Hematopoietic multipotent progenitor cell (in vitro differentiated cells): ENCODE measurements at regions not wholly inside any gene's neighbourhood (a gene's known extent, or its start where the extent isn't known, plus 50 kb on each side); places are given as distances from the start of the nearest gene placed in this dataset.

Experiments used
- DNase-seq, 3 donors: peaks; one replicate each; pipeline ENCODE4 v3.0.0-alpha.2; 2011 to 2015; ENCODE audit warnings: low read depth in 2 of 3, low spot score in 2 of 3

GRCh38 chr7:67413670-67414069 is 417.0 kb downstream of the TYW1 start:
- DNase-seq, result no peak

- DNase-seq, result no peak
Observed at GRCh38 chr7:67414858-67415257, 418.2 kb downstream of the TYW1 start.

GRCh38 chr7:67422601-67423000 is 426.0 kb downstream of the TYW1 start:
- DNase-seq, result no peak

- no peak for DNase-seq
Observed at GRCh38 chr7:67423065-67423464, 426.4 kb downstream of the TYW1 start.

GRCh38 chr7:67426654-67427053 is 430.0 kb downstream of the TYW1 start:
- DNase-seq, result no peak

GRCh38 chr7:67429735-67430134 is 433.1 kb downstream of the TYW1 start:
- no peak for DNase-seq

GRCh38 chr7:67432536-67433234 is 436.1 kb downstream of the TYW1 start:
- no peak for DNase-seq

- no peak for DNase-seq
Observed at GRCh38 chr7:67435894-67436535, 439.4 kb downstream of the TYW1 start.

GRCh38 chr7:67438198-67438882 is 441.7 kb downstream of the TYW1 start:
- DNase-seq, result no peak

GRCh38 chr7:67438913-67439505 is 442.4 kb downstream of the TYW1 start:
- DNase-seq, result no peak

- no peak for DNase-seq
Observed at GRCh38 chr7:67440321-67440720, 443.7 kb downstream of the TYW1 start.

- no peak for DNase-seq
Observed at GRCh38 chr7:67445728-67446127, 449.1 kb downstream of the TYW1 start.

GRCh38 chr7:67447297-67447696 is 450.7 kb downstream of the TYW1 start:
- DNase-seq, result no peak

- DNase-seq, result no peak
Observed at GRCh38 chr7:67448271-67448670, 451.6 kb downstream of the TYW1 start.

- DNase-seq, result no peak
Observed at GRCh38 chr7:67450171-67450570, 453.5 kb downstream of the TYW1 start.

- DNase-seq, result no peak
Observed at GRCh38 chr7:67451306-67451705, 454.7 kb downstream of the TYW1 start.

GRCh38 chr7:67452516-67453026 is 455.9 kb downstream of the TYW1 start:
- DNase-seq, result no peak

- DNase-seq, result peak in 2 of 3 donors; percentile 23 to 62
Observed at GRCh38 chr7:67453580-67454380, 457.1 kb downstream of the TYW1 start.

GRCh38 chr7:67455508-67455907 is 458.9 kb downstream of the TYW1 start:
- no peak for DNase-seq

- DNase-seq, result no peak
Observed at GRCh38 chr7:67462781-67463191, 466.2 kb downstream of the TYW1 start.

GRCh38 chr7:67463316-67463715 is 466.7 kb downstream of the TYW1 start:
- no peak for DNase-seq
